ENCODE measurements at regions not wholly inside any gene's neighbourhood (a gene's known extent, or its start where the extent isn't known, plus 50 kb on each side); places are given as distances from the start of the nearest gene placed in this dataset.

DNA sequence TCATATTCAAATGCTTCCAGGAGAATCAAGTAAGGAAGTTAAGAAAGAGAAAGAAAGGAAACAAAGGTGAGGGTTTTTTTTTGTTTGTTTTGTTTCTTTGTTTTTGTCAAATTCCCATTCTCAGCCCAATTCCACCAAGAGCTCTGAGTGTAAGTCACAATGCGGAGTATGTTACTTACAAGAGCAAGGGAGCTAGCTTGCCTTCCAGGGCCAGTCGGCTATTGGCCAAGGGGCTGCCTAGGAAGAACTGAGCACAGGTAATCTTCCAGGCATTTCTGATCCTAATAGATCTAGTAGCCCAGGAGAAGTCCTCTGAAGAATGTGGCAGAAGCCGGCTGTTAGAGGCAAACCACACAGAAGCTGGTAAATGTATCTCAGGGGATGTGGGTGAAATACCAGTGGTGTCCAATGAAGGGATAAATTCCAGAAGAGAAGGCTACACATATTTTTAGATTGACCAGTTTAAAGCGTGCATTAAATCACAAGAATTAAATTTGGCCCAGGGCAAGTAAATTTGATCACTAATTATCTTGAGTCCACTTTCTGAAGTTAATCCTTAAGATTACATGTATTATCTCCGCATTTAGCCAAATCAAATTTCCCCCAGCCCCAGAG is 239.6 kb upstream of the ADAMTS5 start:
- Mint-ChIP-seq H3K36me3 (ENCODE audit: low read depth) (no peaks in the 10 kb centered on the region), H3K4me1 (peaks cover 6% of the 10 kb centered on the region), H3K27ac (ENCODE audit: unreplicated experiment) (no peak overlapping the region), H3K9me3 (peaks cover 3% of the 10 kb centered on the region), H3K4me3 (no peak overlapping the region), H3K27me3 (ENCODE audit: low read depth) (no peaks in the 10 kb centered on the region)
- no peak for DNase-seq (ENCODE audit: low read depth, low spot score)
- TF ChIP-seq, protein P1, sequence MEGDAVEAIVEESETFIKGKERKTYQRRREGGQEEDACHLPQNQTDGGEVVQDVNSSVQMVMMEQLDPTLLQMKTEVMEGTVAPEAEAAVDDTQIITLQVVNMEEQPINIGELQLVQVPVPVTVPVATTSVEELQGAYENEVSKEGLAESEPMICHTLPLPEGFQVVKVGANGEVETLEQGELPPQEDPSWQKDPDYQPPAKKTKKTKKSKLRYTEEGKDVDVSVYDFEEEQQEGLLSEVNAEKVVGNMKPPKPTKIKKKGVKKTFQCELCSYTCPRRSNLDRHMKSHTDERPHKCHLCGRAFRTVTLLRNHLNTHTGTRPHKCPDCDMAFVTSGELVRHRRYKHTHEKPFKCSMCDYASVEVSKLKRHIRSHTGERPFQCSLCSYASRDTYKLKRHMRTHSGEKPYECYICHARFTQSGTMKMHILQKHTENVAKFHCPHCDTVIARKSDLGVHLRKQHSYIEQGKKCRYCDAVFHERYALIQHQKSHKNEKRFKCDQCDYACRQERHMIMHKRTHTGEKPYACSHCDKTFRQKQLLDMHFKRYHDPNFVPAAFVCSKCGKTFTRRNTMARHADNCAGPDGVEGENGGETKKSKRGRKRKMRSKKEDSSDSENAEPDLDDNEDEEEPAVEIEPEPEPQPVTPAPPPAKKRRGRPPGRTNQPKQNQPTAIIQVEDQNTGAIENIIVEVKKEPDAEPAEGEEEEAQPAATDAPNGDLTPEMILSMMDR (conservative IDR thresholded peaks at IDR 0.05) = no peak

DNA sequence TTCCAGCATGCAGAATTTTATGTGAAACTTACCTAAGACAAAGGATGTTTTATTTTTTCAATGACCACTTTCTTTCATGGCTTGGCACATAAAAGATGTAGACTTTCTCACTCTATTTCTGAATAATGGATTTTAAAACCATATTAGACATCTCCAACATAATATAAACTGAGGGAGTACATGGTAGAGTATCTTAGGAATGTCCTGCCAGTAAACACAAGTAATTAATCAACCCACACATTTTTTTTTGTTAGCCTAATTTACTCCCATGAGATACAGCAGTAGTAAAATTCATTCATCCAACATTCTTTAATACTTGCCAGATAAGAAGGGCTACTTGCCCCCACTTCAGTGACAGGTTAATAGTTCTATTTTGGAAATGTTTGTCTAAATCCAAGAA is 235.4 kb upstream of the ADAMTS5 start:
- Mint-ChIP-seq H3K27me3 (ENCODE audit: low read depth) (no peaks in the 10 kb centered on the region), H3K4me1 (peaks cover 6% of the 10 kb centered on the region), H3K27ac (ENCODE audit: unreplicated experiment) (no peak overlapping the region), H3K36me3 (ENCODE audit: low read depth) (no peaks in the 10 kb centered on the region), H3K4me3 (no peak overlapping the region), H3K9me3 (peaks cover 7% of the 10 kb centered on the region)
- TF ChIP-seq, protein P1 (conservative IDR thresholded peaks at IDR 0.05) = no peak
- no peak for DNase-seq (ENCODE audit: low read depth, low spot score)

DNA sequence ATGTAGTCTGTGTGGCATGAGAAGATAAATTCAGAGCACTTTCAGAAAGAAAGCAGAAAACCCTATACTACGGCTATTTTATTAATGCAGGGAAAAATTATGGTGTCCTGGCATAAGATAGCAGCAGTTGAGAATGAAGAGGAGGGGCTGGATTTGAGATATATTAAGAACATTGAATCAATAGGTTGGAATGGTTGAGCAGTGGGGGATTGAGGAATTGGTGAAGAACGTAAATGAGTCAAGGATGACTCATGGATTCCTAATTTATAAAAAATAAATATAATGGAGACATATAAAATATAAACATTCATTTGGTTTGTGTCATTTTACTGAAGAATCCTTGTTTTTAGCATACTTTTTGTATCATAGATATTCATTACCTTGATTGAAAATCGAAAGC is 234.3 kb upstream of the ADAMTS5 start:
- no peak for DNase-seq (ENCODE audit: low read depth, low spot score)
- Mint-ChIP-seq H3K4me3 (no peak overlapping the region), H3K36me3 (ENCODE audit: low read depth) (no peaks in the 10 kb centered on the region), H3K4me1 (peaks cover 2% of the 10 kb centered on the region), H3K9me3 (peaks cover 4% of the 10 kb centered on the region), H3K27me3 (ENCODE audit: low read depth) (no peaks in the 10 kb centered on the region), H3K27ac (ENCODE audit: unreplicated experiment) (no peak overlapping the region)
- TF ChIP-seq, protein P1 (conservative IDR thresholded peaks at IDR 0.05) = no peak

DNA sequence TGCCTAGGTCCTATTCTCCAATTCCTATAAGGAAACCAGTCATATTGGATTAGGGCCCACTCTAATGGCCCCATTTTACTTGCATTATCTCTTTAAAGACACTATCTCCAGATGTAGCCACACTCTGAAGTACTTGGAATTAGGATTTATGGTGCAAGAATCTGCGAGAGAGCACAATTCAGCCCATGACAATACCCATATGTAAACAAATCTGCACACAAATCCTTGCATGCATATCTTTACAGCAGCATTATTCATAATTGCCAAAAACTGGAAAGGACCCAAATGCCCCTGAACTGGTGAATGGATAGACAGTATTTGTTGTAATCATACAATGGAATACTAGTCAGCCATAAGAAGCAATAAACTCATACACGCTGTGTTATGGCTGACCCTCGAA is 229.8 kb upstream of the ADAMTS5 start:
- TF ChIP-seq, protein P1 (conservative IDR thresholded peaks at IDR 0.05) = no peak
- Mint-ChIP-seq H3K4me3 (no peak overlapping the region), H3K4me1 (no peaks in the 10 kb centered on the region), H3K27ac (ENCODE audit: unreplicated experiment) (no peak overlapping the region), H3K9me3 (peaks cover 9% of the 10 kb centered on the region), H3K27me3 (ENCODE audit: low read depth) (no peaks in the 10 kb centered on the region), H3K36me3 (ENCODE audit: low read depth) (no peaks in the 10 kb centered on the region)
- DNase-seq (ENCODE audit: low read depth, low spot score) = no peak

DNA sequence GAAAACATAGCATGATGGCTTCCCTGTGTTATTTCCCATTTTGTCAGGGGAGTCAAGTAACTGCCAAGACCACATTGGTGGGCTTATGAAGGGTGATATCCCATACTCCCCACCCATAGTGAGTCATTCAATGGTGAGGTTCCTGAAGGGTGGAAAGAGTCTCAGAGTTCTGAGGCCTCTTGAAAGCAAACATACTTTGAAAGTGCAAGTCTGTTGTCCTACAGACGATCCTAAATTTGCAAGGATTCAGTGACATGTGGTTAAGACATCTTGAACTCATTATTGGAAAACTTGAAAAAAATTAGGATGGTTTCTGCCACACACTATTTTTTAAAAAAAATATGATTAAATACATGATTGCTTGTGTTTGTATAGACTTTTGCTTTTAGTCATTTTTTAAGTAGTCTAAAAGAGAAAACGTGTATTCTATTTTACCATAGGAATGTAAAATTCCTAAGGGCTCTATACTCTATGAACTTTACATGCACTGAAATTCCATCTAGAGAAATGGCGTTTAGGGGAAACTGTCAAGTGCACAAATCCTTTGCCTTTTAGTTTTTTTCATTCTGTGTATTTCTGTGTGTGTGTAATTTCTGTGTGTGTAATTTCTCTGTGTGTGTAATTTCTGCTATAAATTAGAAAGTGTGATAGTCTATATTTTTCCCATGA is 225.5 kb upstream of the ADAMTS5 start:
- Mint-ChIP-seq H3K27me3 (ENCODE audit: low read depth) (no peaks in the 10 kb centered on the region), H3K4me3 (no peak overlapping the region), H3K36me3 (ENCODE audit: low read depth) (no peaks in the 10 kb centered on the region), H3K9me3 (peaks cover 5% of the 10 kb centered on the region), H3K4me1 (no peaks in the 10 kb centered on the region), H3K27ac (ENCODE audit: unreplicated experiment) (no peak overlapping the region)
- no peak for DNase-seq (ENCODE audit: low read depth, low spot score)
- TF ChIP-seq, protein P1 (conservative IDR thresholded peaks at IDR 0.05) = no peak

Measured in neural crest cell (in vitro differentiated cells).